ENCODE measurements at regions not wholly inside any gene's neighbourhood (a gene's known extent, or its start where the extent isn't known, plus 50 kb on each side); places are given as distances from the start of the nearest gene placed in this dataset.

DNA sequence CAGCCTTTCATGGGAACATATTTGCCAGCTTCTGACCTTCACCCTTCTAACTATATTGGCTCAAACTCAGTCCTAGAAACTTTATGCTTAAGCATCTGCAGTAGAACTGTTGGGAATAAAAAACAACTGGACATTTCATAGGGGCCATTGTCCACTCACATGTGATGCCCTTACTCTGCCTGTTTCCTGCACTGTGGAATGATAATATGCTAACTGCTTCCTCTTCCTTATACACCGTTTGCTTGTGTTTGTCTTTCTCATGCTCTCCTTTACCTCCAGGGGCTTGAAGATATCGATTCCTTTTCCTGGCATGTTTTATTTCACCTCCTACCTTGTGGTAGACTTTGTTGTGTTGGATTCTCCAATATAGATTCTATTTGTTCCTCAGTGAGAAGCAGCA, 333.0 kb upstream of the DDI1 start:
- Mint-ChIP-seq H3K4me3 (ENCODE audit: unreplicated experiment) (no peak overlapping the region), H3K27me3 (ENCODE audit: unreplicated experiment) (no peaks in the 10 kb centered on the region), H3K27ac (ENCODE audit: unreplicated experiment) (no peak overlapping the region), H3K9me3 (ENCODE audit: unreplicated experiment) (no peaks in the 10 kb centered on the region), H3K36me3 (ENCODE audit: unreplicated experiment) (no peaks in the 10 kb centered on the region), H3K4me1 (ENCODE audit: unreplicated experiment) (peaks cover 1% of the 10 kb centered on the region)
- DNase-seq (ENCODE audit: extremely low spot score, unreplicated experiment) = no peak
- TF ChIP-seq, protein P1, sequence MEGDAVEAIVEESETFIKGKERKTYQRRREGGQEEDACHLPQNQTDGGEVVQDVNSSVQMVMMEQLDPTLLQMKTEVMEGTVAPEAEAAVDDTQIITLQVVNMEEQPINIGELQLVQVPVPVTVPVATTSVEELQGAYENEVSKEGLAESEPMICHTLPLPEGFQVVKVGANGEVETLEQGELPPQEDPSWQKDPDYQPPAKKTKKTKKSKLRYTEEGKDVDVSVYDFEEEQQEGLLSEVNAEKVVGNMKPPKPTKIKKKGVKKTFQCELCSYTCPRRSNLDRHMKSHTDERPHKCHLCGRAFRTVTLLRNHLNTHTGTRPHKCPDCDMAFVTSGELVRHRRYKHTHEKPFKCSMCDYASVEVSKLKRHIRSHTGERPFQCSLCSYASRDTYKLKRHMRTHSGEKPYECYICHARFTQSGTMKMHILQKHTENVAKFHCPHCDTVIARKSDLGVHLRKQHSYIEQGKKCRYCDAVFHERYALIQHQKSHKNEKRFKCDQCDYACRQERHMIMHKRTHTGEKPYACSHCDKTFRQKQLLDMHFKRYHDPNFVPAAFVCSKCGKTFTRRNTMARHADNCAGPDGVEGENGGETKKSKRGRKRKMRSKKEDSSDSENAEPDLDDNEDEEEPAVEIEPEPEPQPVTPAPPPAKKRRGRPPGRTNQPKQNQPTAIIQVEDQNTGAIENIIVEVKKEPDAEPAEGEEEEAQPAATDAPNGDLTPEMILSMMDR (IDR thresholded peaks at IDR 0.05) = no peak

DNA sequence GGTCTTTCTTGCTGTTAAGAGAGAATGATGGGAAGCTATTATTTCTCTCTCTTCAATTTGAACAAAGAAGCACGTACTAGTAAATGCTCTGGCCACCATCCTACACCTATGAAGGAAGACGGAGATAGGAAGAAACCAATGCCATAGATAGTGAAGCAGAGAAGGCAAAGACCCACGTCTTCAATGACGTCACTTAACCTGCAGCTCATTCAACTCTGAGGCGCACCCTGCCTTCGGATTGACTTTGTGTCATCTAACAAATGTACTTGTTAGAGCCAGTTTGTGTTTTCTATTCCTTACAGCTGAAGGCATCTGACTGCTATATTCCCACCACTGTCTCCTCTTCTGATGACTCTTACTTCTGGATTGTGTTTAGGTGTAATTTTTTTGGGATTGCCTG, 332.5 kb upstream of the DDI1 start:
- TF ChIP-seq, protein P1 (IDR thresholded peaks at IDR 0.05) = no peak
- Mint-ChIP-seq H3K4me3 (ENCODE audit: unreplicated experiment) (no peak overlapping the region), H3K4me1 (ENCODE audit: unreplicated experiment) (peaks cover 1% of the 10 kb centered on the region), H3K27ac (ENCODE audit: unreplicated experiment) (no peak overlapping the region), H3K27me3 (ENCODE audit: unreplicated experiment) (no peaks in the 10 kb centered on the region), H3K36me3 (ENCODE audit: unreplicated experiment) (no peaks in the 10 kb centered on the region), H3K9me3 (ENCODE audit: unreplicated experiment) (no peaks in the 10 kb centered on the region)
- DNase-seq (ENCODE audit: extremely low spot score, unreplicated experiment) = no peak

DNA sequence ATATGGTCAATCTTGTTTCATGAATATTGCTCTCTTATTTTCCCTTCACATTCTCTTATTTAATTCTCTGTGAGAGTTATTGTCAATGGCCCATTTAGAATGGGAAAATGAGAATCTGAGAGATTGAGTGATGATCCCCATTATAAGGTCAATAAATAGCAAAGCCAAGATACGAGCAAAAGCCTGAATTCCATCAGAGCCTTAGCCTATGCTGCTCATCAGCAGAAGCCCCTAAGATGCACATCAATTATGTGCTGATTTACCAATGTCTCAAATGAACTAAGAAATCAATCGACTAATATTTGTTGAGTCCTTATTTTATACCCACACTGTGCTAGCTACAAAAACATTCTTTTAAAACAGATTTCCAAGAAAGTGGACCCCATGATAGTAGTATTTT, 330.8 kb upstream of the DDI1 start:
- no peak overlapping the region for H3K4me3 Mint-ChIP-seq (ENCODE audit: unreplicated experiment)
- no peak overlapping the region for H3K27ac Mint-ChIP-seq (ENCODE audit: unreplicated experiment)
- TF ChIP-seq, protein P1 (IDR thresholded peaks at IDR 0.05) = no peak

DNA sequence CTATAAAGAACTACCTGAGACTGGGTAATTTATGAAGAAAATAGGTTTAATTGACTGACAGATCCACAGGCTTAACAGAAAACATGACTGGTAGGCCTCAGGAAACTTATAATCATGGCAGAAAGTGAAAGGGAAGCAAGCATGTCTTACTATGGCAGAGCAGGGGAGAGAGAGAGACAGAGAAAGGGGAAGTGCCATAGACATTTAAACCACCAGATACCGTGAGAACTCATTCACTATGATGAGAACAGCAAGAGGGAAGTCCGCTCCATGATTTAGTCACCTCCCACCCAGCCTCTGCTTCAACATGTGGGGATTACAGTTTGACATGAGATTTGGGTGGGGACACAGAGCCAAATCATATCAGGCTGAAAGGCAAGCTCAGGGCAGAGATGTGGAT, 327.1 kb upstream of the DDI1 start:
- H3K27ac Mint-ChIP-seq (ENCODE audit: unreplicated experiment) = no peak overlapping the region
- TF ChIP-seq, protein P1 (IDR thresholded peaks at IDR 0.05) = no peak
- H3K27me3 Mint-ChIP-seq (ENCODE audit: unreplicated experiment) = no peaks in the 10 kb centered on the region
- DNase-seq (ENCODE audit: extremely low spot score, unreplicated experiment) = no peak
- H3K36me3 Mint-ChIP-seq (ENCODE audit: unreplicated experiment) = no peaks in the 10 kb centered on the region
- H3K9me3 Mint-ChIP-seq (ENCODE audit: unreplicated experiment) = no peaks in the 10 kb centered on the region
- no peak overlapping the region for H3K4me3 Mint-ChIP-seq (ENCODE audit: unreplicated experiment)
- H3K4me1 Mint-ChIP-seq (ENCODE audit: unreplicated experiment) = no peaks in the 10 kb centered on the region

More for the DNA sequence above, 330.8 kb upstream of the DDI1 start:
- DNase-seq (ENCODE audit: extremely low spot score, unreplicated experiment) = no peak
- H3K9me3 Mint-ChIP-seq (ENCODE audit: unreplicated experiment) = no peaks in the 10 kb centered on the region
- H3K4me1 Mint-ChIP-seq (ENCODE audit: unreplicated experiment) = no peaks in the 10 kb centered on the region
- H3K27me3 Mint-ChIP-seq (ENCODE audit: unreplicated experiment) = no peaks in the 10 kb centered on the region
- H3K36me3 Mint-ChIP-seq (ENCODE audit: unreplicated experiment) = no peaks in the 10 kb centered on the region

DNA sequence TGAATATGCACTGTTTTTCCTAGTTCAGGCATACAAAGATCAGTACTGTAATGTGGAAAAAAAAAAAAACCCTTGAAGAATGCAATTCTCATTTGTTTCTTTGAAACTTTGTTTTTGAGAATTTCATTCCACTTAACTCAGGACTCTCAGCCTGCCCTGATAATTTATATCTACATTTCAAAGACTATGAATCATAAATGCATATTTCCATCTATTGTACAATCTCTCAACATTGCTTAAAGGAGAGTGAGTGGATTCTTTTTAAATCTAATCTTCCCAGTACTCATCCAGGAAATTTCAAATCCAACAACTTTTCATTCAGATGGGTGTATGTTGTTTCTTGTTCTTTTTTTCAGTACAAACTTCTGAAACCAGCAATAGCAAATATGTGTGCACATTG, 322.2 kb upstream of the DDI1 start:
- peaks cover 17% of the 10 kb centered on the region for H3K9me3 Mint-ChIP-seq (ENCODE audit: unreplicated experiment)
- no peaks in the 10 kb centered on the region for H3K4me1 Mint-ChIP-seq (ENCODE audit: unreplicated experiment)
- no peak overlapping the region for H3K27ac Mint-ChIP-seq (ENCODE audit: unreplicated experiment)
- H3K36me3 Mint-ChIP-seq (ENCODE audit: unreplicated experiment) = no peaks in the 10 kb centered on the region
- DNase-seq (ENCODE audit: extremely low spot score, unreplicated experiment) = no peak
- H3K4me3 Mint-ChIP-seq (ENCODE audit: unreplicated experiment) = no peak overlapping the region
- TF ChIP-seq, protein P1 (IDR thresholded peaks at IDR 0.05) = no peak
- H3K27me3 Mint-ChIP-seq (ENCODE audit: unreplicated experiment) = peaks cover 5% of the 10 kb centered on the region

Measured in osteocyte (in vitro differentiated cells).